ENCODE measurements at regions not wholly inside any gene's neighbourhood (a gene's known extent, or its start where the extent isn't known, plus 50 kb on each side); places are given as distances from the start of the nearest gene placed in this dataset.

DNA sequence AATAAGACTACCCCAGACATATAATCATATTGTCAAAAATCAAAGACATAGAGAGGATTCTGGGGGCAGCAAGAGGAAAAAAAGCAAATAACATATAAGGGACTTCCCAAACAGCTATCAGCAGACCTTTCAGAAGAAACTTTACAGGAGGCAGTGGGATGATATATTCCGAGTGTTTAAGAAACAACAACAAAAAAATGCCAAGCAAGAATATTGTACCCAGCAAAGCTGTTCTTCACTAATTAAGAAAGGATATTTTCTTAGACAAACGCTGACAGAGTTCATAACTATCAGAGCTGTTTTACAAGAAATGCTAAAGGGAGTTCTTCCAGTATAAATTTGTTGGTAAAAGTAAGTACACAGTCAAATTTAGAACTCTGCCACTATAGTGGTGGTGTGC, 243.3 kb upstream of the AFDN start:
- TF ChIP-seq EZH2phosphoT487 (IDR thresholded peaks at IDR 0.05; ENCODE audit: insufficient read depth, low read depth): no peak
- no peak for TF ChIP-seq EZH2 (IDR thresholded peaks at IDR 0.05; ENCODE audit: insufficient read depth, poor library complexity, severe bottlenecking)

Data from GM23248 (cell line).